Mesothelial cell of epicardium (in vitro differentiated cells): ENCODE measurements at regions not wholly inside any gene's neighbourhood (a gene's known extent, or its start where the extent isn't known, plus 50 kb on each side); places are given as distances from the start of the nearest gene placed in this dataset.
"Not testable (repeated sequence)": the region's sequence is repeated elsewhere in the genome, so short reads cannot be mapped to it uniquely, and the experiment has no call there.

Experiments used
- DNase-seq, 2 experiments: peaks; one replicate each; pipeline ENCODE4 v3.0.0; 2021; ENCODE audit warnings: low spot score in 2 of 2; ENCODE audit not compliant: unreplicated experiment in 2 of 2
- H3K27ac Mint-ChIP-seq: 2 replicates; pipeline ENCODE4 v1.8.0; 2021; ENCODE audit warnings: mixed read lengths
- H3K27me3 Mint-ChIP-seq: 2 replicates; pipeline ENCODE4 v1.8.0; 2021; ENCODE audit warnings: low read depth, mixed read lengths
- H3K36me3 Mint-ChIP-seq: 2 replicates; pipeline ENCODE4 v1.8.0; 2021; ENCODE audit warnings: mixed read lengths
- H3K4me1 Mint-ChIP-seq: 2 replicates; pipeline ENCODE4 v1.8.0; 2021; ENCODE audit warnings: mixed read lengths
- H3K4me3 Mint-ChIP-seq: 2 replicates; pipeline ENCODE4 v1.8.0; 2021; ENCODE audit warnings: mild to moderate bottlenecking, moderate library complexity, mixed read lengths
- H3K9me3 Mint-ChIP-seq: 2 replicates; pipeline ENCODE4 v1.8.0; 2021; ENCODE audit warnings: mixed read lengths
- CTCF ChIP-seq: fragments of 200-600 bp; sonication (generic); IDR thresholded peaks from one replicate; pipeline ENCODE4 v1.5.0; 2021; ENCODE audit warnings: antibody characterized with exemption; ENCODE audit not compliant: unreplicated experiment

GRCh38 chr13:67389171-67389570 is 159.0 kb upstream of the PCDH9 start:
- Mint-ChIP-seq H3K27ac (no peak overlapping the region), H3K4me1 (peaks cover 16% of the 10 kb centered on the region), H3K9me3 (peaks cover 18% of the 10 kb centered on the region), H3K36me3 (peaks cover 4% of the 10 kb centered on the region), H3K27me3 (no peaks in the 10 kb centered on the region), H3K4me3 (no peak overlapping the region)
- TF ChIP-seq CTCF = no peak
- no peak for DNase-seq

- peaks cover 18% of the 10 kb centered on the region for H3K9me3 Mint-ChIP-seq
- not testable (repeated sequence) for H3K36me3 Mint-ChIP-seq, H3K27ac Mint-ChIP-seq, H3K27me3 Mint-ChIP-seq, DNase-seq, H3K4me1 Mint-ChIP-seq, H3K4me3 Mint-ChIP-seq
Observed at GRCh38 chr13:67383109-67383757, 153.1 kb upstream of the PCDH9 start.

GRCh38 chr13:67377919-67378318 is 147.8 kb upstream of the PCDH9 start:
- TF ChIP-seq CTCF = no peak
- Mint-ChIP-seq H3K36me3 (no peaks in the 10 kb centered on the region), H3K9me3 (no peaks in the 10 kb centered on the region), H3K27ac (no peak overlapping the region), H3K4me1 (peaks cover 9% of the 10 kb centered on the region), H3K27me3 (no peaks in the 10 kb centered on the region), H3K4me3 (no peak overlapping the region)
- DNase-seq = no peak

- H3K4me3 Mint-ChIP-seq = no peak overlapping the region
- no peak overlapping the region for H3K27ac Mint-ChIP-seq
- no peaks in the 10 kb centered on the region for H3K36me3 Mint-ChIP-seq
- H3K27me3 Mint-ChIP-seq = no peaks in the 10 kb centered on the region
- DNase-seq = no peak
- no peaks in the 10 kb centered on the region for H3K9me3 Mint-ChIP-seq
- TF ChIP-seq CTCF = no peak
- peaks cover 32% of the 10 kb centered on the region for H3K4me1 Mint-ChIP-seq
Observed at GRCh38 chr13:67374391-67374790, 144.3 kb upstream of the PCDH9 start.

- Mint-ChIP-seq H3K27me3 (no peaks in the 10 kb centered on the region), H3K4me1 (peaks cover 33% of the 10 kb centered on the region), H3K9me3 (no peaks in the 10 kb centered on the region), H3K36me3 (no peaks in the 10 kb centered on the region), H3K4me3 (no peak overlapping the region), H3K27ac (no peak overlapping the region)
- DNase-seq = no peak
- no peak for TF ChIP-seq CTCF
Observed at GRCh38 chr13:67372868-67373464, 142.8 kb upstream of the PCDH9 start.

GRCh38 chr13:67369895-67370660 is 139.9 kb upstream of the PCDH9 start:
- DNase-seq = no peak
- TF ChIP-seq CTCF = no peak
- Mint-ChIP-seq H3K4me1 (peaks cover 33% of the 10 kb centered on the region), H3K27me3 (no peaks in the 10 kb centered on the region), H3K36me3 (no peaks in the 10 kb centered on the region), H3K27ac (peak overlapping the region; percentile 72), H3K9me3 (peaks cover 3% of the 10 kb centered on the region), H3K4me3 (no peak overlapping the region)
